GM10266 (cell line): ENCODE measurements at regions not wholly inside any gene's neighbourhood (a gene's known extent, or its start where the extent isn't known, plus 50 kb on each side); places are given as distances from the start of the nearest gene placed in this dataset.
"Not testable (repeated sequence)": the region's sequence is repeated elsewhere in the genome, so short reads cannot be mapped to it uniquely, and the experiment has no call there.

ENCODE experiments used
- DNase-seq: peaks from one replicate; pipeline ENCODE4 v3.0.0; 2012; ENCODE audit errors: extremely low spot score
- CTCF ChIP-seq: IDR thresholded peaks from 2 replicates; pipeline ENCODE4 v1.5.1; 2012; ENCODE audit warnings: mild to moderate bottlenecking, low read depth; ENCODE audit not compliant: control insufficient read depth, insufficient read depth; ENCODE audit errors: missing control alignments

- DNase-seq = no peak
- TF ChIP-seq CTCF = no peak
Observed at GRCh38 chr6:935582-935981, 242.6 kb upstream of the EXOC2 start.

GRCh38 chr6:934686-935085, 241.7 kb upstream of the EXOC2 start:
- no peak for DNase-seq
- TF ChIP-seq CTCF = no peak

GRCh38 chr6:931919-932318, 239.0 kb upstream of the EXOC2 start:
- DNase-seq = not testable (repeated sequence)

- no peak for DNase-seq
- no peak for TF ChIP-seq CTCF
Observed at GRCh38 chr6:927157-927556, 234.2 kb upstream of the EXOC2 start.

GRCh38 chr6:925656-926213, 232.8 kb upstream of the EXOC2 start:
- DNase-seq = no peak
- no peak for TF ChIP-seq CTCF

GRCh38 chr6:924661-925060, 231.7 kb upstream of the EXOC2 start:
- no peak for DNase-seq

DNA sequence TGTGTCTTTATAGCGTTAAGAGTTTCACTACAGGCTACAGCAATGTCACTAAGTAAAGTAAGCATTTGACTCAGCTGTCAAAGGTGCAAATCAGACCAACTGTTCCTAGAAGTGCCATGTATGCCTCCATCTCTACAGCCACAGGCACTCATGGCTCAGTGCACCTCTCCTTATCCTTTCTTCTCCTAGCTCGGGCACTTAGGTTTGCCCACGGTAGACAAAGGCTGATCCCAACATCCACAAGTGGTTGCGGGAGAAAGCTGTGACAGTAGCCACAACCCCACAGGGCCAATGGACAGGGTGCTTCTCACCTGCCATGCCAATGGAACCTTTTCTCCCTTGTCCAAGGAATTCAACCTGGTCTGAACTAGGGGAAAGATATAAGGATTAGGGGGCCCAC, 228.5 kb upstream of the EXOC2 start:
- no peak for DNase-seq
- TF ChIP-seq CTCF = no peak

More at GRCh38 chr6:924661-925060, 231.7 kb upstream of the EXOC2 start:
- TF ChIP-seq CTCF = no peak

GRCh38 chr6:920512-920911, 227.6 kb upstream of the EXOC2 start:
- DNase-seq = no peak
- no peak for TF ChIP-seq CTCF
